ENCODE measurements at regions not wholly inside any gene's neighbourhood (a gene's known extent, or its start where the extent isn't known, plus 50 kb on each side); places are given as distances from the start of the nearest gene placed in this dataset.
"Not testable (repeated sequence)": the region's sequence is repeated elsewhere in the genome, so short reads cannot be mapped to it uniquely, and the experiment has no call there.

DNA sequence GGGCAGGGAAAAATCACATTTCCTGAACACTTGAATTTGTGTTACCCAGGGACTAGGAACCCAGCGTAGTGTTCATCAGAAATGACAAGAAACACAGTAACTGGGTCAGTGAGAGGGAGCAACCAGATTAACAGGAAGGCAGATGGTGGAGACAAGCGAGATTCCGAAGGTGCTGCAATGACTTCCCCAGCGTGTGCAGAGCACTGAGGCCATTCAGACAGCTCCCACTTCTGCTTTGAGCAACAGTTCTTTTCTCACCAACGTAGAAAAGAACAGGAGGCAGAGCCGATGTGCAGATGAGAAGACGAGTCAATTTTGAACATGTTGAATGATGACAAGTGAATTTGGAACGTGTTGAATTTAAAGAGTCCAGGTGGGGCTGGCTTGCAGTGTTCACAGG, 63.1 kb upstream of the IFNGR1 start:
- CTCF ChIA-PET = no interaction called here
- Histone ChIP-seq H3K79me2 (ENCODE audit: insufficient read depth, low read length) (no peaks in the 10 kb centered on the region), H3K27ac (ENCODE audit: low read depth, low read length) (no peak overlapping the region), H3K4me2 (ENCODE audit: low read length) (no peak overlapping the region), H2AFZ (ENCODE audit: low read depth, low read length, poor library complexity, severe bottlenecking) (no peak overlapping the region), H3K36me3 (ENCODE audit: control insufficient read depth in 1 of 2, insufficient read depth in 2 of 2, low read length in 2 of 2) (no peaks in the 10 kb centered on the region), H4K20me1 (ENCODE audit: insufficient read depth) (no peaks in the 10 kb centered on the region), H3K4me3 (replicated peaks in 1 of 2; ENCODE audit: low read depth in 1 of 2, low read length in 2 of 2) (no peak overlapping the region), H3K9me2 (ENCODE audit: insufficient read depth) (no peaks in the 10 kb centered on the region), H3K9ac (ENCODE audit: low read length) (no peak overlapping the region), H3K4me1 (ENCODE audit: control insufficient read depth in 1 of 2, insufficient read depth in 2 of 2, low read length in 2 of 2) (peaks cover 0 to 13% of the 10 kb centered on the region in 2 experiments; a peak in 2 of 4 replicates), H3K27me3 (ENCODE audit: insufficient read depth, low read length) (no peaks in the 10 kb centered on the region), H3K9me3 (ENCODE audit: control insufficient read depth in 1 of 2, insufficient read depth in 1 of 2, low read depth in 1 of 2, low read length in 2 of 2) (no peaks in the 10 kb centered on the region)
- ATAC-seq = no peak
- RAD21 ChIA-PET (ENCODE audit: low non-redundant PET in 1 of 2, low total read pairs in 2 of 2, uncharacterized antibody in 2 of 2, unreplicated experiment in 2 of 2) = no interaction called here
- intact Hi-C loops (cut with micrococcal nuclease) = no loop called here
- POLR2A ChIA-PET = no interaction called here
- TF ChIP-seq, protein P1, sequence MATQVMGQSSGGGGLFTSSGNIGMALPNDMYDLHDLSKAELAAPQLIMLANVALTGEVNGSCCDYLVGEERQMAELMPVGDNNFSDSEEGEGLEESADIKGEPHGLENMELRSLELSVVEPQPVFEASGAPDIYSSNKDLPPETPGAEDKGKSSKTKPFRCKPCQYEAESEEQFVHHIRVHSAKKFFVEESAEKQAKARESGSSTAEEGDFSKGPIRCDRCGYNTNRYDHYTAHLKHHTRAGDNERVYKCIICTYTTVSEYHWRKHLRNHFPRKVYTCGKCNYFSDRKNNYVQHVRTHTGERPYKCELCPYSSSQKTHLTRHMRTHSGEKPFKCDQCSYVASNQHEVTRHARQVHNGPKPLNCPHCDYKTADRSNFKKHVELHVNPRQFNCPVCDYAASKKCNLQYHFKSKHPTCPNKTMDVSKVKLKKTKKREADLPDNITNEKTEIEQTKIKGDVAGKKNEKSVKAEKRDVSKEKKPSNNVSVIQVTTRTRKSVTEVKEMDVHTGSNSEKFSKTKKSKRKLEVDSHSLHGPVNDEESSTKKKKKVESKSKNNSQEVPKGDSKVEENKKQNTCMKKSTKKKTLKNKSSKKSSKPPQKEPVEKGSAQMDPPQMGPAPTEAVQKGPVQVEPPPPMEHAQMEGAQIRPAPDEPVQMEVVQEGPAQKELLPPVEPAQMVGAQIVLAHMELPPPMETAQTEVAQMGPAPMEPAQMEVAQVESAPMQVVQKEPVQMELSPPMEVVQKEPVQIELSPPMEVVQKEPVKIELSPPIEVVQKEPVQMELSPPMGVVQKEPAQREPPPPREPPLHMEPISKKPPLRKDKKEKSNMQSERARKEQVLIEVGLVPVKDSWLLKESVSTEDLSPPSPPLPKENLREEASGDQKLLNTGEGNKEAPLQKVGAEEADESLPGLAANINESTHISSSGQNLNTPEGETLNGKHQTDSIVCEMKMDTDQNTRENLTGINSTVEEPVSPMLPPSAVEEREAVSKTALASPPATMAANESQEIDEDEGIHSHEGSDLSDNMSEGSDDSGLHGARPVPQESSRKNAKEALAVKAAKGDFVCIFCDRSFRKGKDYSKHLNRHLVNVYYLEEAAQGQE (IDR thresholded peaks at IDR 0.05; ENCODE audit: low read depth) = no peak
- TF ChIP-seq ZFX (IDR thresholded peaks at IDR 0.05) (no peak), CBX3 (IDR thresholded peaks at IDR 0.05; ENCODE audit: low read depth) (no peak), MAX (IDR thresholded peaks at IDR 0.05) (no peak), FOSL1 (IDR thresholded peaks at IDR 0.05; ENCODE audit: low read depth) (no peak), CEBPB (IDR thresholded peaks at IDR 0.05; ENCODE audit: low read depth) (no peak), YY1 (IDR thresholded peaks at IDR 0.05; ENCODE audit: extremely low read depth, insufficient replicate concordance, low read depth, low read length) (no peak), EZH2phosphoT487 (IDR thresholded peaks at IDR 0.05; ENCODE audit: borderline replicate concordance) (no peak), JUND (IDR thresholded peaks at IDR 0.05) (no peak), POLR2A (IDR thresholded peaks at IDR 0.05; ENCODE audit: borderline replicate concordance, extremely low read depth, insufficient read depth, insufficient read length) (no peak), POLR2AphosphoS5 (IDR thresholded peaks at IDR 0.05; ENCODE audit: low read depth, low read length) (no peak), ZBTB33 (IDR thresholded peaks at IDR 0.05; ENCODE audit: extremely low read depth, insufficient replicate concordance, low read length) (no peak), ATF3 (IDR thresholded peaks at IDR 0.05) (no peak), SP1 (IDR thresholded peaks at IDR 0.05; ENCODE audit: low read depth) (no peak), ZNF274 (IDR thresholded peaks at IDR 0.05; ENCODE audit: low read depth, low read length) (no peak), ELF1 (IDR thresholded peaks at IDR 0.05; ENCODE audit: borderline replicate concordance, low read depth) (no peak), TCF7L2 (IDR thresholded peaks at IDR 0.05; ENCODE audit: borderline replicate concordance, extremely low read depth, insufficient read depth, insufficient read length) (no peak)
- no peak for DNase-seq (ENCODE audit: low read depth, low spot score)
- no TSS peak for BruUV-seq (replicated peaks)

- H3K9me2 ChIP-seq (ENCODE audit: insufficient read depth); H3K27me3 ChIP-seq (ENCODE audit: insufficient read depth, low read length); CTCF ChIA-PET; H3K4me2 ChIP-seq (ENCODE audit: low read length); RAD21 ChIA-PET (ENCODE audit: low non-redundant PET in 1 of 2, low total read pairs in 2 of 2, uncharacterized antibody in 2 of 2, unreplicated experiment in 2 of 2); ATAC-seq; H3K9me3 ChIP-seq (ENCODE audit: control insufficient read depth in 1 of 2, insufficient read depth in 1 of 2, low read depth in 1 of 2, low read length in 2 of 2); H3K9ac ChIP-seq (ENCODE audit: low read length); H4K20me1 ChIP-seq (ENCODE audit: insufficient read depth); H2AFZ ChIP-seq (ENCODE audit: low read depth, low read length, poor library complexity, severe bottlenecking); intact Hi-C loops (cut with micrococcal nuclease); H3K27ac ChIP-seq (ENCODE audit: low read depth, low read length); DNase-seq (ENCODE audit: low read depth, low spot score); H3K79me2 ChIP-seq (ENCODE audit: insufficient read depth, low read length); H3K4me3 ChIP-seq (replicated peaks in 1 of 2; ENCODE audit: low read depth in 1 of 2, low read length in 2 of 2); POLR2A ChIA-PET; BruUV-seq (replicated peaks); H3K36me3 ChIP-seq (ENCODE audit: control insufficient read depth in 1 of 2, insufficient read depth in 2 of 2, low read length in 2 of 2): not testable (repeated sequence)
- peaks cover 0 to 17% of the 10 kb centered on the region in 2 experiments; a peak in 2 of 4 replicates for H3K4me1 ChIP-seq (ENCODE audit: control insufficient read depth in 1 of 2, insufficient read depth in 2 of 2, low read length in 2 of 2)
These were observed 60.1 kb upstream of the IFNGR1 start for GRCh38 chr6:137279279-137279678.
